Thoracic aorta (tissue), 2 donors: ENCODE measurements at regions not wholly inside any gene's neighbourhood (a gene's known extent, or its start where the extent isn't known, plus 50 kb on each side); places are given as distances from the start of the nearest gene placed in this dataset.

ENCODE experiments used
- ATAC-seq: fragments of 150-250 bp; one replicate; pipeline ENCODE4 v1.8.0; 2017; ENCODE audit warnings: low read depth; ENCODE audit not compliant: insufficient number of reproducible peaks, low FRiP score
- DNase-seq: peaks from one replicate; pipeline ENCODE4 v3.0.0-alpha.2; 2020; ENCODE audit warnings: low spot score
- H3K27ac ChIP-seq, 2 donors: fragments of 200-600 bp; sonication (generic); 1 replicate in 1 of 2; 2 replicates in 1 of 2; pipeline ENCODE4 v1.5.1; 2016; ENCODE audit warnings: mild to moderate bottlenecking in 2 of 2, moderate library complexity in 2 of 2
- H3K27me3 ChIP-seq: fragments of 200-600 bp; sonication (generic); replicated peaks from 2 replicates; pipeline ENCODE4 v1.6.0; 2016; ENCODE audit warnings: mild to moderate bottlenecking; ENCODE audit not compliant: insufficient read depth
- H3K36me3 ChIP-seq: fragments of 200-600 bp; sonication (generic); one replicate; pipeline ENCODE4 v1.5.1; 2016
- H3K4me1 ChIP-seq, 2 donors: fragments of 200-600 bp; sonication (generic); 1 replicate in 1 of 2; 2 replicates in 1 of 2; pipeline versions ENCODE4 v1.5.1 to v1.6.0; 2016; ENCODE audit warnings: low read depth in 2 of 2, mild to moderate bottlenecking in 1 of 2; ENCODE audit not compliant: control insufficient read depth in 1 of 2
- H3K4me3 ChIP-seq: fragments of 200-600 bp; sonication (generic); 2 replicates; pipeline ENCODE4 v1.5.1; 2016; ENCODE audit warnings: mild to moderate bottlenecking
- H3K9me3 ChIP-seq: fragments of 200-600 bp; sonication (generic); 2 replicates; pipeline ENCODE4 v1.5.1; 2016
- TF ChIP-seq, protein P1 (sequence below): fragments of 200-600 bp; sonication (generic); IDR thresholded peaks from one replicate; pipeline ENCODE4 v1.5.1; 2019; ENCODE audit warnings: antibody characterized with exemption

DNA sequence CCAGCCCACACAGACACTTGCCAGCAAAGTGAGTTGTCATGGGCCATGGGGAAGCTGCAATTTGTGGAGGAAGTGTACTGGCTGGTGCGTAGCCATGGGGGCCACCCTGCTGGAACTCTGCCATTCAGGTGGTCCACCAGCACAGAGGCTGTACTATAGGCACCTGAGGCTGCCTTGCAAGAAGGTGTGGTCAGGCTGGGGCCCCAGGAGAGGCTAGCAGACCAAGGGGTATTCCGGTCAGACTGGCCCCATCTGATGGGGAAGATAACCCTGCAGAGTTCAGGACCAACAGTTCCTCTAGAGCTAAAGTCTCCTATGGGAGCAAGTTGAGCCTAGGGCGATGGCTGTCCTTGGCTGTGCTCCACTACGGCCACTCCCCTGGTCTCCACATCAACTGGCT, 136.1 kb downstream of the DCAF12L2 start:
- DNase-seq (no peak), ATAC-seq (no peak)
- H3K27ac ChIP-seq, result no peak overlapping the region
- H3K4me1 ChIP-seq, result no peaks in the 10 kb centered on the region
- TF ChIP-seq, protein P1, sequence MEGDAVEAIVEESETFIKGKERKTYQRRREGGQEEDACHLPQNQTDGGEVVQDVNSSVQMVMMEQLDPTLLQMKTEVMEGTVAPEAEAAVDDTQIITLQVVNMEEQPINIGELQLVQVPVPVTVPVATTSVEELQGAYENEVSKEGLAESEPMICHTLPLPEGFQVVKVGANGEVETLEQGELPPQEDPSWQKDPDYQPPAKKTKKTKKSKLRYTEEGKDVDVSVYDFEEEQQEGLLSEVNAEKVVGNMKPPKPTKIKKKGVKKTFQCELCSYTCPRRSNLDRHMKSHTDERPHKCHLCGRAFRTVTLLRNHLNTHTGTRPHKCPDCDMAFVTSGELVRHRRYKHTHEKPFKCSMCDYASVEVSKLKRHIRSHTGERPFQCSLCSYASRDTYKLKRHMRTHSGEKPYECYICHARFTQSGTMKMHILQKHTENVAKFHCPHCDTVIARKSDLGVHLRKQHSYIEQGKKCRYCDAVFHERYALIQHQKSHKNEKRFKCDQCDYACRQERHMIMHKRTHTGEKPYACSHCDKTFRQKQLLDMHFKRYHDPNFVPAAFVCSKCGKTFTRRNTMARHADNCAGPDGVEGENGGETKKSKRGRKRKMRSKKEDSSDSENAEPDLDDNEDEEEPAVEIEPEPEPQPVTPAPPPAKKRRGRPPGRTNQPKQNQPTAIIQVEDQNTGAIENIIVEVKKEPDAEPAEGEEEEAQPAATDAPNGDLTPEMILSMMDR, result no peak
- no peak overlapping the region for H3K4me3 ChIP-seq
- no peaks in the 10 kb centered on the region for H3K27me3 ChIP-seq
- no peaks in the 10 kb centered on the region for H3K9me3 ChIP-seq
- H3K36me3 ChIP-seq, result no peaks in the 10 kb centered on the region

DNA sequence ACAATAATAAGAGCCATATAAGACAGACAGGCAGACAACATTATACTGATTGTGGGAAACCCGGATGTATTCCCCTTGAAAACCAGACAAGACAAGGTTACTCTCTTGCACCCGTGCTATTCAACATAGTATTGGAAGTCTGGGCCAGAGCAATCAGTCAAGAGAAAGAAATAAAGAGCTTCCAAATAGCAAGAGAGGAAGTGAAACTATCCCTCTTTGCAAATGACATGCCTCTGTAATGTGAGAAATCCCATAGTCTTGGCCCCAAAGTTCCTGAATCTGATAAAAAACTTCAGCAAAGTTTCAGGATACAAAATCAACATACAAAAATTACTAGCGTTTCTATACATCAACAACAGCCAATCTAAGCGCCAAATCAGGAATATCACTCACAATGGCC, 102.1 kb downstream of the DCAF12L2 start:
- no peaks in the 10 kb centered on the region for H3K27me3 ChIP-seq
- no peak overlapping the region for H3K27ac ChIP-seq
- no peaks in the 10 kb centered on the region for H3K4me1 ChIP-seq
- DNase-seq (no peak), ATAC-seq (no peak)
- H3K9me3 ChIP-seq, result no peaks in the 10 kb centered on the region
- H3K36me3 ChIP-seq, result no peaks in the 10 kb centered on the region
- H3K4me3 ChIP-seq, result no peak overlapping the region
- TF ChIP-seq, protein P1, result no peak

DNA sequence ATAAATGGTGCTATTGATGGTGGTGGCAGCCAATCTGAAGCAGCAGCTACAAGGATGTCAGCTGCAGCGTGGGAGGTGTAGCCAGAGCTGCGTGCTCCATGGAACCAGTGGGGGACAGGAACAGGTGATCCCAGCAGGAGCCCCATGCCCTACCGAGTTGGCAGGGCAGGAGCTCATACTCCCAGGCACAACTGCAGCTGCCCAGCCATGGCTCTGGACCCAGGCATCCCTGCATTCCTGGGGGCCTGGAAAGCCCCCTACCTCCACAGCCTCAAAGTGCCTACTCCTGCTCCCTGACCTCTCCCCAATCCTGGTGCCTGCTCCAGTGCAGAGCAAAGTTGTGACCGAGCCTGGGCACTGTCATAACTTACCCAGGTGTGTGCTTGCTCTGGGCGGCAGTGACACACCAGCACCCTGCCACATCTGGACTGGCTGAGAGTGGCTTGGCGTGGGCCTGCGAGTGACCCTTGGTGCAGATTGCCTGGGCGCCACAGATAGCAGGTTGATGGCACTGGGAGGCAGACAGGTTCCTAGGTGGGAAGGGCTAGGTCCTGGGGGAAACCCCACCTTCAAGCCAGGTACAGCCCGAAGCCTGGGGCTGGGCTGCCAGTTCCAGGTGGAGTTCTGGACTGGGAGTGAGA, 101.1 kb downstream of the DCAF12L2 start:
- TF ChIP-seq, protein P1, result no peak
- Histone ChIP-seq H3K4me1 (no peaks in the 10 kb centered on the region), H3K4me3 (no peak overlapping the region), H3K27ac (no peak overlapping the region), H3K36me3 (no peaks in the 10 kb centered on the region), H3K27me3 (no peaks in the 10 kb centered on the region), H3K9me3 (no peaks in the 10 kb centered on the region)
- DNase-seq (no peak), ATAC-seq (no peak)

DNA sequence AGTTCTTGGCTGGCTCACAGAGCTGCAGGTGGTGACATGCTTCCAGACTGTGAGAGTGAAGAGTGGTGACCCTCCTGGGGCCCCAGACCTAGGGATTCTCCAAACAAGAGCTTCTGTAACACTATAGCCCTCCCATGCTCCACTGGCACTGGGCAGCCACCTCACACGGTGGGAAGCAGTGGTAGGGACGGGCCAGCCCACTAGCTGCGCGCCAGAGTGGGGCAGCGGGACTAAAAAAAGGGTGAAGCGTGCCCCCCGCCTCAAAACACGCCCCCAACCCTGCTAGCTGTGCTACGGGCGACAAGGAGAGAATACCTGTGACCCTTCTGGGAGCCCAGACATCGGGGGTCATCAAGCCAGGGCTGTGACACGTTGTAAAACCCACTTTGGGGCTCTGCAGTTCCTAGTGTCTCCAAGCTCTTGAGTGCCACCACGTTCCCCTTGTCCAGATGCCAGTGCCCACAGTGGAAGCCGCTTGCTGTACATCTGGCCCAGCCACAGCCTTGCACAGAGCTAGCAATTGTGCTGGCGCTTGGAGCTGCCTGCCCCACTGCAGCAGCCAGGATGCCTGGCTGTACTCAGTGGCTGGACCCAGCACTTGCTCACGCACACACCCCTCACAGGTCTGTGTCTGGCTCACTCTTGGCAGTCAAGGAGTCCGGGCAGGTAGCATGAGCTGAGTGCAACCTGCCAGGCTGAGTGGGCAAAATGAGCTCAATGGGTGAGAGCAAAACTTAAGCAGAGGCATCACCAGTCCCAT, 100.0 kb downstream of the DCAF12L2 start:
- no peak overlapping the region for H3K27ac ChIP-seq
- no peaks in the 10 kb centered on the region for H3K4me1 ChIP-seq
- no peak overlapping the region for H3K4me3 ChIP-seq
- DNase-seq (no peak), ATAC-seq (no peak)
- H3K9me3 ChIP-seq, result no peaks in the 10 kb centered on the region
- H3K36me3 ChIP-seq, result no peaks in the 10 kb centered on the region
- TF ChIP-seq, protein P1, result no peak
- H3K27me3 ChIP-seq, result no peaks in the 10 kb centered on the region
